Stimulated activated CD4-positive, alpha-beta T cell treated with anti-CD3 and anti-CD28 coated beads, Interleukin-12 subunit alpha, Interleukin-12 subunit beta, amount 100 ng/mL, for 24 hours (primary cell): ENCODE measurements at regions not wholly inside any gene's neighbourhood (a gene's known extent, or its start where the extent isn't known, plus 50 kb on each side); places are given as distances from the start of the nearest gene placed in this dataset.
A peak's percentile ranks its signal among the peaks of the same experiment; 100 is the strongest.

ENCODE experiments used
- DNase-seq, 2 experiments: peaks; one replicate each; pipeline ENCODE4 v3.0.0-alpha.2; 2020; ENCODE audit warnings: low read depth in 2 of 2

DNA sequence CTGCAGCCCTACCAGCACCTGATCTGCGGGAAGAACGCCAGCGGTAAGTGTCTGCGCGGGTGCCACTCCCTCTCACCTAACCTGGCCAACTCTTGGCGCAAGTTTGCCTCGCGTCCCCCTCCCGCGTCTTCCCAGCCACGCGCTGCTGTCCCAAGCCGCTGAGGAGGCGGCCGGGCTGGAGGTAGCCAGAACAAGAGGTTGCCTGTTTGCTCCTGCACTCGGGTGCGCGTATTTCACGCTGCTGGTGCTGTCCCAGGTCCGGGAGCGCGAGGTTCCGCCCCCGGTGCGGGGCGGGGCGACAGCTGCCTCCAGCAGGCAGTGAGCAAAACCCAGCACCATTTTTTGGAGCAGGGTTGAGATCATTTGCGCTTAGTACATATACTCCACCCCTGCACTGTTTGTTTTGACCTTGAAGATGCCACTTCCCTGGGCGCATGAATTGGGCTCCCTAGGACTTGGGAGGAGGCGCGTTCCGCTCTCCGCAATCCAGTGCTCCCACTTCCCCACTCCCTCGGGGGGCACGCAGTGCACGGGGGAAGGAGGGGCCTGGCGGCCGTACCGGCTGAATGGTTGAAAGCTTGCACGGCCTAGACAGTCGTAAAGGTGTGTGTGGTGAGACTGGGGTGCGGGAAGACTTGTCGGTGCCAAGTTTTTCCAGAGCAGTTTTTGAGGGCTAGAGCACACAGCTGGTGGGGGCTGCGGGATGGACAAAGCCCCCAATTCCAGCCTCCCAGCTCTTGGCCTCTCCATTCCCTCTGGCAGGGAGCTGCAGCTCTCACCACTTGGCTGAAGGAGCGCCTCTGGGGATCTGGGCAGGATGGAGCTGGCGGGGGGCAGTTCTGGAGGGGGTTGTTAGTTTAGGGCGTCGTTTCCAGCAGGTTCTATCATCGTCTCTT, 226.9 kb upstream of the CRY1 start:
- DNase-seq: peak; percentile 62 to 74

DNA sequence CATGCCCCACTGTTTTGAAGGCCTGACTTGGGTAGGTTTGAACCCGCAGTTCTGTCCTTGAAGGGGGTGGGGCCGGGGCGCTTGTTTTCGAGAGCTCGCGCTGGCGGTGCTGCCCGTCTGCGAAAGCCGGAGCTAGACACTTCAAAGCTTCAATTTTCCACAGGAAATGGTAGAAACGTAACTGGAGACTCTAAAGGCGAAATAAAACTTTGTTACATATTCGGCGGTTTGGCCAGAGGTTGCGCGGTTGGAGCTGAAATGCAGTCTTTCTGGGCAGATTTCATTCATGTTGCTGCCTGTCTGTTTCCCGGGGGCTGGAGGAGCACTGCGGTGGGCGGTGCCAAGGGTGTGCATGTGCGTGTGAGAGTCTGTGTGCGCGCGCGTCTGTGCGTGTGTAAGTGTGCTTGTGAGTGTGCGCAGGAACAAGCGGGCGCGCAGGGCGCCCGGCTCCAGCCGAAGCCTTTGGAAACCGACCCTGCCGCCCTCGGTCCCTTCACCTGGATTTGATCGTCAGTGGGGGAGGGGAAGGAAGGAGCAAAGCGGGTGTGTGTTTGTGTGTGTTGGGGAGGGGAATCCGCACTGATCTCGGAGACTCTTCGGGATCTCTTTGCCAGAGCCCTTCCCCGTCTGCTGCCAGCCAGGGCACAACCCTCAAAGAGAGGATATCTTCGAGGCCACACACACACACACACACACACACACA, 227.7 kb upstream of the CRY1 start:
- peak in 1 of 2 experiments; percentile 63 for DNase-seq

DNA sequence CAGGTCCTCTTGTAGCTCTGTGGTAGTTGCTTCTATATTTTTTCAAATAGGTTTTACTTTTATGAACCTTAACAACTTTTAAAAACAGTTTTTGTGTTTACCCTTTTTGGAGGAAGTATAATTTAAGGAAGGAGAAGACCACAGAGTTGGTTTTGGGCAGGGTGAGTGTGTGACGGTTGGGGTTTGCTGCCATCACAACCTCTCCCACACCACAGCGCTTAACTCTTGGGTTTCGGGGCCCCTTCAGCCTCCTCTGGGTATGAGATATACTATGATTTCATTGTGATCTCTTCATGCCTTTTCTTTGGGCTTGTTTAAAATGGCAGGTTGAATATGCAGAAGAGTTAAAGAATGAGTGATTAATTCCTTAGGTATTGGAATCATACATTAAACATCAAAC, 228.7 kb upstream of the CRY1 start:
- peak in 1 of 2 experiments; percentile 37 for DNase-seq

DNA sequence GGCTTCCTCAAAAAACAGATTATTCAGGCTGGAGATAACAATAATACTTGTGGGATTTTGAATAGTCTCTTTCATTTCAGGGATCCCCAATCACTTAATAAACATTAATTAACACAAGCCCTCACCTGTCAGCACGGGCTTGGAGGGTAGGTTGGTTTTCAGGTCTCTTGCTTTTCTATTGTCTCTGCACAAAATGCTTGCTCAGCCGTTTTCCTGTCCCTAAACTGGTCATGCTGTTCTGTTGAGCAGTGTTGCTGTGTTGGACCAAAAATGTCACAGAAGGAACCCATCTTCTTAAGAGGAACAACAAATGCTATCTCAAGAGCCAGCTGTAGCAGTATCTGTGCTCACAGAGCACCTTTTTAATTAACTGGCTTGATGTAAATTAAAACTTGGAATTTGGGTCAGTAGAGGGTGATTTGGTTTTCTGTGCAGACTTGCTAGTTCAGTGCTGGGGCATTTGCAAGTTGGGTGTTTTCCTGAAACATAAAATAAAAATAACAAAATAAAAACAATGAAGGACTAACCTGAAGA, 231.8 kb upstream of the CRY1 start:
- DNase-seq: no peak

DNA sequence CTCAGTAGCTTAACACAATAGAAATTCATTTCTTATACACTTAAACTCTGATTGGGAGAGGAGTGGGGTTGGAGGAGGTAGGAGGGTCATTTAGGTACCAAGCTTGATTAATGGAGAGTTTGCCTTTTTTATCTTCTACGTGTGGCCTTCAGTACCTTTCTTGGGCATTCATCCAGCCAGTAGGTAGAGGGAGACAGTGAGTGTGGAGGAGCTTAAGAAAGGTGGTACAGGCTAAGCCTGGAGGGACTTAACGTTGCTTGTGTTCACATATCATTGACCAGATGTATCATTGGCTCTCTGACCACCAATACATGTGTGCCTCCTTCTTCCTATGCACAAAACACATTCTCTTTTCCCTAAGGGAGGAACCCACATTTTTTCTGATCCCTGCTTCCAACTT, 232.9 kb upstream of the CRY1 start:
- no peak for DNase-seq

DNA sequence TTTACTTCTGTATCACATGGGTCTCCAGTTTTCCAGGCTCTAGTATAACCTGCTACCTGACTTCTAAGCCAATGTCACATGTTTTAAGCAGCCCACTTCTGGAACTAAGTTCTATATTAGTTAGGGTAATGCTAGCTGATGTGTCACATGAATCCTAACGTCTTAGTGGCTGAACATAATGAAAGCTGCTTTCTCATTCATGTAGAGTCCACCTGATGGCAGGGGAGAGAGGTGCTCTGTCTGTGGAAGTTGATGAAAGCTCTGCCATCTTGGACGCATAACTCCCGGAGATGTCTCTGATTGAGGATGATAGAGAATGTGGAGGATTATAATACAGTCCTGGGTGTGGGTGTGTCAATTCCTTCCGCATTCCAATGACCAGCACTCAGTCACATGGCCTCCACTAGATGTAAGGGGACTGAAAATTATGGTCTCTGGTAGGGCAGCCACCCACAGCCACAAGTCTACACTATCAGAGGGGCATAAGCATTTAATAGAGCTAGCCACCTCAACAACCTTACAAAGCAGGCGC, 234.4 kb upstream of the CRY1 start:
- no peak for DNase-seq

DNA sequence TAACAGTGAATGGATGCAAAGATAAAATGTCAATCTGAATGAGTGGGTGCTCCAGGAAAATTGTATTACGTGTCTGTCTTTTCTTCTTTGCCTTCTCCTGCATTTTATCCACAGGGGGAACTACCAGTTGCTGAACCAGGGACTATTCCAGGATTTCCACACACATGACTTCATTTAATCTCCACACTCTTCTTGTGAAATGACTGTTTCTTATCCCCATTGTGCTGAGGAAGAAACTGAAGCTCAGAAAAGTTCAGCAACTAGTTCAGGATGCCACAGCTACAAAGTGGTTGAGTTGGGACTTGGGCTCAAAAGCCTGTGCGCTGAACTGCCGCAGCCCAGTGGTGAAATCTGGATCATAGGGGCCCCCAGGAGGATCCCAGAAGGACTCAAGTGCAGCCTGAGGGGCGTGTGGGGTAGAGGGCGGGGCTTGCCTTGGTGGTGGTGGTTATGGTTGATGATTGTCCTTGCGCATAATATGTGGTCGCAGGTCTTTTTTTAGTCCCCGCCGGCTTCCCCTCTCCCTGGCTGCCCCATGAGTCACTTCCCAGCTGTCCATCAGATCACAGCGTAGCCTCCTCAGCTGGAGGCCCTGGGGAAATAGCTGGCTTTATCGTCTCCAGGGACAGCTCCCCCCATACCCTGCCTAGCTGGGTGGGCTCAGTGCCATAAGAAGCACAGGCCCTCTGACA, 235.2 kb upstream of the CRY1 start:
- no peak for DNase-seq

DNA sequence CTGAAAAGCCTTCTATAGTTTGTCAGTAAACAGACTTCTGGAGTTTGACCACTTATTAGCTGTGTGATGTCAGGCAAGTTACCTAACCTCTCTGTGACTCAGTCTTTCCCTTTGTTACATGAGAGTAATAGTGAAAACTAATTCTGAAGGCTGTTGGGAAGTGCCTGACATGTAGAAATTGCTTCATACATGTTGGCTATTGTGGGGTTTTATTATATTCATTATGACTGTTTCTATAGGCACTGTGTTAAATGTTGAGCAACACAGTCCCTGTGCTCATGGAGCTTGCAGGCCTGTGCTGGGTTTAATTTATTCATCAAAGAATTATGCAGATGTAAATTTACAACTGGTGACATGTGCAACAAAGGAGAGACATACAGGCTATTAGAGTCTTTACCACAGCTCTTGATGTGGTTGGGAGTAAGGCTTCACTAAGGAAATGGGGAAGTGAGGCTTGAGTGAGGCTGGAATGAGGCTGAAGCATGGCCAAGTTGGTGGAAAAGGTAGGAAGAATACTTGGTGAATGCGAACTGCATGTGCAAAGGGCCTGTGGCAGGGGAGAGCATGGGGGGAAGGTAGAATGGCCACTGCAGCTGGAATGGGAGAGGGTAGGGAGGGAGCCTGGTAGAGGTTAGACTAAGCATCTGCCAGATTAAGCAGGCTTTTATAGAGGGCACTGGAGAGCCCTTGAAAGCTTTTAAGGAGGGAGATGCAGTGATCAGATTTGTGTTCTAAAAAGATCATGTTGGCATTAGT, 236.4 kb upstream of the CRY1 start:
- no peak for DNase-seq

DNA sequence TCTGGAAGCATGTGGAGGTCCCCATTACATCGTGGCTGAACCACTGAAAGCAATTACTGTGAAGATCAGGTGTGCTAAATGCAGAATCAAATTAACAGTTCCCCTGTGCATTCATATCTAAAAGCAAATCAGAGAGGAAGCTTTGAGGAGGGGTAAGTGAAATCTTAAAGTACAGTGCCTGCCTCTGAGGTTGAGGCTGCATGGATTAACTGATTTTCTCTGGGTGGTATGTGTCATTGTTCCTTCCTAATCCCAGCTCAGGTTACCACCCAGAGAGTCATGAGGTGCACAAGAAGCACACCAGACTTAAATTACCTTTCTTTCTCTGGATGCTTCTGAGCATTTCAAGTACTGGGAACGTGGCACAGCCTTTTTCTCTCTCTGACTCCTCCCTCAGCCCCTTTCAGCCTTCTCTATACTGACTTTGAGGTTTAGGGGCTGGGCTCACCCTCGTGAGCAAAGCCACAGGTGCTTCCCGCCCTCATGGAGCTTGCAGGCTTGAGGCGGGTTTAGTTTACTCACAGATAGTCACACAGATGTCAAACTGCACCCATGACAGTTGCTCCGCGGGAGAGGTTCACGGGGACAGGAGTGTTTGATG, 237.6 kb upstream of the CRY1 start:
- no peak for DNase-seq

DNA sequence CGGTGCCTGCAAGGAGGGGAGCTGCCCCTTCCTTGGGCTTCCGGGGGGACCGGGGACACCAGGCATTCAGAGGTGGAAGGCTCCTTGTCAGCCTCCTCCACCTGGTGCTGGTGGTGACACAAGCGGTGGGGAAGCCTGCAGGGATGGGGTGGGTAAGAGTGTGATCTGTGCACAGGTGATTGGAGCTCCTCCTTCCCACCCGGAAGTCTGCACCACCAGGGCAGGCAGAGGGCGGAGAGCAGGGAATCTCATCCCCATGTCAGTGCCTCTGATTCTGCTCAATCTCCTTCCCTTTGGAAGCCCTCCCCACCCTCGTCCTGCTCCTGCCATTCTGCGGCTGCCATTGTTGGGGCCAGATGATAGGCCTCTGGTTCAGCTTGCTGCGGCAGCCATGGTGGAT, 238.1 kb upstream of the CRY1 start:
- no peak for DNase-seq

DNA sequence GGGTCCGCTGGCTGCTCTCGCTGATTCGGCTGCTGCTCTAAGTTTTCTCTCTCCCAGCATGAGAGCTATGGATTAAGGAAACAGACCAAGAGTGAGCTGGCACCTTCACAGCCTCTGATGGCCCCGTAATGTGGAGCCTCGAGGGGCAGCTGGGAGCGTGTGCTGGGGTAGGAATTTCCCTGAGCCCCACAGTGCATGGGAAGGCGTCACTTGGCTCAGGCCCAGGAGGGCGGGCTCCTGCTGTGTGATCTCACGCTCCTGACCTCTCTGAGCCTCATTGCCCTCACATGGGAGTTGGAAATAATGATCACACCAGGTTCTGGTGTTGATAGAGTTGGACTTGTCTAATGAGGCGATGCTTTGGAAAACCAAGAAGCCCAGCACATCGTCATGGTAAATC, 238.6 kb upstream of the CRY1 start:
- DNase-seq: no peak

DNA sequence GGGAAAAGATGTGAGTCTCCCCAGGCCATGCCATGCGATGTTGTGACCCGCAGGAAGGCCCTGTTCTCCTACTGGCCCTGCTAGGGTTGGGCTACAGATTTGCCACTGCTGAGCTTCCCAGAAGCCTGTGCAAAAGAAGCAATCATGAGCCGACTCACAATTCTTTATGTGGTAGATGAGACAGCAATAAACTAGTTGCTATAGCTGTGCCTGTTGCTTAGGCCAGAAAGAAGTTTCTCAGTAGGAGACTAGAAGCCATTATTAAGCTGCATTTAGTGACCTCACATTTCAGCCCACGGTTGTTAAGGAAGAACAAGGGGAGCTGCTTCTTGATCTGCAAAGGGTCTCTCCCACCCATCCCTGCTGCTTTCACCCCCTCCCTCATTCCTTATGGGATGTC, 239.4 kb upstream of the CRY1 start:
- no peak for DNase-seq

DNA sequence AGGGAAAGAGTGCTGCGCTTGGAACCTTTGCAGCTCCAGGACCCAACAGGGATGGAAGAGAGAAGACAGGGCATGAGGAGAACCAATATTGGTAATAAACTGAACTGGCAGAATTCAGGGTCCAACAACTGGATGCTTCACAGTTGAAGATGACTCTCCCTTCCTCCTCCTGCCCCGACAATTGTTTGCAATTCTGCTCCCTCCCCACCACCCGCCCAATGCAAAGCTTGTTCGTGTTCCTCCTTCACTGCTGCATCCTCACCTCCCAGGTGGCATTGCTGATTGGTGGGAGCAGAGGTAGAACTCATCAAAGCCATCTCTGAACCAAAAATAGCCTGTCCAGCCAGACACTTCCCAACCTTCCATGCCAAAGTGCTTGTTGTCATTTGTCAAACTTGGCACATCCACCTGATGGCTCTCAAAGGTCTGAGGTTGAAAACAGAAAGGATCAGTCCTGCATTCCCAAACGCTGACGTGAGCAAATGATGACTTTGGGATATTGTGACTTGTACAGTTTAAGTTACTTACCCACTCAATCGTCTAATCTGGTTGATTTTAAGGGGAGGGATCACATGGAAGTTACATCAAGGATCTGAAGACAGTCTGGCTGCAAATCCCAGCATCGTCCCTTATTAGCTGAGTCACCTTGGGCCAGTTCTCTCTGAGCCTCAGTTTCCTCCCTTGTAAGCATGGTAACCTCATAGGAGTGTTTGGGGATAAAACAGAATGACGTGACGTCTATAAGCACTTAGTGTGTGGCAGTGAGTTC, 242.6 kb upstream of the CRY1 start:
- DNase-seq: no peak

DNA sequence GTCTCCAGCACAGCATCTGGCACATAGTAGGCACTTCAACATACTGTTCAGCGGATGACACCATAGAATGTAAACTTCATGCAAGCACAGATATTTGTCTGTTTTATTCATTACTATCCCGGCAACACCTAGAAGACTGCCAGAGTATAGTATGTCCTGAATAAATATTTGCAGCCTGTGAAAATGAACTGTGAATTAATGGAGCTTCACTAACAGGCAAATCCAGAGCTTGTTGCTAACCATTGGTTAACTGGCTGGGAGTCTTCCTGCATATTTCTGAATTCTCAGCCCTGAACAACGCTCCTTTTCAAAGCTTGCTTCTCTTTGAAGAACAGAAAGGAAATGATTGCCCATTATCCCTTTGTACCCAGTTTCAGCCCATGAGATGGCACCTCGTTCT, 243.3 kb upstream of the CRY1 start:
- no peak for DNase-seq

DNA sequence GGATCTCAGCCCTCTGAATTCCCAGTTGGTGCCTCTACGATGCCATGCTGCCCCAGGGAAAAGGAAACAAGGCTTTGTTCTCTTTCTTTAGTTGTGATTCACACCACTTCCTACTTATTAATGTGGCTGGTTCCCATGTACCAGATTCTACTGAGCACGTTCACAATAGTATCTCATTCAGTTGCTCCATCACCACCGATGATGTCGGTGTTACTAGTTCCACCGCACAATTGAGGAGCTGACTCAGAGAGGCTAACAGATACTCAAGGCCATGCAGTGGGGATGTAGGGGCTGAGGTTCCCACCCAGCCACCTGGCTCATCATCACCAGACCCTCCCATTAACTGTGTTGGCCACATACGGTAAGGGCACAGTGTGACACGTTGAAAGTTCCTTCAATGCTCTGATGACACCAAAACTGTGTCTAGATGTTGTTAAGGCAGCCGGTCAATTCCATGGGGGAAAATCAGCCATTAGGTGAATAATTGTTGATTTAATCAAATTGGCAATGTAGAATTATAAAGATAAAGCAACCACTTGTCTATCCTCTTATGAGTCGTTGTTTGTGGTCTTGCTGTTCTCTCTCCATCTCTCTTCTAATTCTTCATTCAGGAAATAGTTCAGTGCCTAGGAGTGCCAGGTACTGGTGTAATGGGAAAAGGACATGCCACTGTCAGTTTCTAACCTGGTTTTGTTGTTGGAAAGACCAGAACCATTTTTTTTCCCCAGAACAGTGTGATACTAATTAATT, 244.2 kb upstream of the CRY1 start:
- DNase-seq: no peak

DNA sequence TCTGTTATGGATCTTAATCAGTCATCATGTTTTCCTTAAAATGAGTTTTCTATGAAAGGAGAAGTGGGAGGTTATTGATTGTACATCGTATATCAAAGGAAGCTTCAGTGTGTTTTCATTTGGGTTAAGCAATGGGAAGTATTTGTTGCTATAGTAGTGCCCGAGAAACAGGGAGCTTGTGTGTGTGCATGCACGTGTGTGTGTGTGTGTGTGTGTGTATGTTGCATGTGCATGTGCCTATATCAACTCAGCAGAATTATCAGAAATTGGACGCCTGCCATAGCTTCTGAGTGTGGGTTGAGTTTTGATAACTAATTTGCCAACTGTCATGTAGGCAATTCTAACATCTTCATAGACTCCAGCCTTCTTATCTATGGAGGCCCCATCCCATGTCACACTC, 246.1 kb upstream of the CRY1 start:
- DNase-seq: no peak

DNA sequence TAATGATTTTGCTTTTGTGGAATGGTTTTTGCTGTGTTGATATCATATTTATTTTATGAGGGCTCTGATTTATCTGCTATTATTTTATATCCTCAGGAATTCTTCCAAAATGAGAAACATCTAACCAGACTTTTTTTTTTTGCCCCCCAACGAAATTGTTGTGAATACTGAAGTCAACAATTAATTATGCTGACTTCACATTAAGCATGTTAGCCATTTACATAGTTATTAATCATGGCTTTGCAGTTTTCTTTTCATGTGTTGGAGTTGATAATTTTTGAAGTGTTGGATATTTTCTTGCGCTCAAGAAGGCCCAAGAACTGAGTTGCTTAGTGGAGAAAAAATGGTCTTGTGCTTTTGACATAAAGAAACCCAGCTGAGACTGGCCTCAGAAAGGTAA, 246.6 kb upstream of the CRY1 start:
- no peak for DNase-seq

DNA sequence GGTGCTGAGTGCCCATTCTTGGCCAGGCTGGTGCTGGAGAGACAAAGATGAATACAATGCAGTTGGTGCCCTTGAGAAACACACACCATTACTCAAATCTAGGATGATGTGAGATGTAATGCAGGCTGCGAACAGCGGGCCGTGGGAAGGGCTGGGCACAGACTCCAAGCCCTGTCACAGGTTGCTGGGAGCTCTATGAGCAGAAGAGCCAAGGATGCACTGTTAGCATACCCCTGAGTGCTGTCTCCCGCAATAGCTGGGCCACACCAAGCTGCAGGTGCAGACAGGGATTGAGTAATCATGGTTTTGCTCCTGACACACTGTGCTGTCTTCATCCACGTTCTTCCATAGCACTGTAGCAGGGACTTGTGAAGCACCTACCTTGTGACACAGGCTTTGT, 247.5 kb upstream of the CRY1 start:
- DNase-seq: no peak

DNA sequence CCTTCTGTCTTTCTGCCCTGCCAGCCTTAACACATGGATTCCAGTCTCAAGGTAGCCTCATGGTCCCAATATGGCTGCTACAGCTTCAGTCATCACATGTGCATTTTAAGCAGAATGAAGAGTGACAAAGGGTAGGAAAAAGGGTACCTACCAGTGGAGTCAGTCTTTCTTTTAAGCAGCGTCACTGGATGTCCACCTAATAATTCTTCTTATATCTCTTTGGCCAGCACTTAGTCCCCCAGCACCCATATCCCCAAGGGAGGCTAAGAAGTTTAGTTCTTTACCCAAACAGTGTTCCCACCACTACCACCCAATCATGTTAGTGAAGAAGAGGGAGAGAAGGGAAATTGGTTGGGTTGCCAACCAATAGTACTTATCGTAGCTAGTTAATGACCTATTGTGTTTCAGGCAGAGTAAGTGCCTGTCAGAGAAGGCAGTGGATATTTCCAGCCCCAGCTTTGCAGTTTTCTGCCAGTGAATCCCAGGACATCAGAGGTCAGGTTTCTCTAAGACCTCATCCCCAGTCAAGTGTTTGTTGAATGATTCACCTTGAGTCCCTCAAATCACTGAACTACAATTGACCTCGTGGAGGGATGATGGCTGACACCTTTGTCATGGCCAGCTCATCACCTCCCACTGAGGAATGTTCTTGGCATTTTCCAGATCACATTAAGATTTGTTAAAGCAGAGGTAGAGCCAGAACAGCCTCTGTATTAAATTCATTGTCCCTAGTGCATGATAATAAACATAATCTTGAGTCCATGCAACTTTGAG, 250.9 kb upstream of the CRY1 start:
- DNase-seq: no peak
